ENCODE measurements at regions not wholly inside any gene's neighbourhood (a gene's known extent, or its start where the extent isn't known, plus 50 kb on each side); places are given as distances from the start of the nearest gene placed in this dataset.

DNA sequence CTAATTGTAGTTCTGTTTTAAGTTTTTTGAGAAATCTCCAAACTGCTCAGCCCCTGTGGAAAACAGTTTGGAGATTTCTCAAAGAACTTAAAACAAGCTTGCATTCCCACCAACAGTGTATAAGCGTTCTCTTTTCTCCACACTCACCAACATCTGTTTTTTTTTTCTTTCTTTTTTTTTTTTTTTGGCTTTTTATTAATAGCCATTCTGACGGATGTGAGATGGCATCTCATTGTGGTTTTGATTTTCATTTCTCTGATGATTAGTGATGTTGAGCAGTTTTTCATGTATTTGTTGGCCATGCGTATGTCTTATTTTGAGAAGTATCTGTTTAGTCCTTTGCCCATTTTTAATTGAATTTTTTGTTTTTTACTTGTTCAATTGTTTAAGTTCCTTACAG, 73.1 kb upstream of the COL8A1 start:
- DNase-seq, result no peak
- H3K4me1 ChIP-seq, result no peaks in the 10 kb centered on the region
- no peaks in the 10 kb centered on the region for H3K36me3 ChIP-seq
- no peaks in the 10 kb centered on the region for H3K27me3 ChIP-seq
- H3K27ac ChIP-seq, result no peak overlapping the region
- intact Hi-C loops (cut with DNase I; ENCODE audit: low total_unique reads), result no loop called here
- H3K9me3 ChIP-seq, result peaks cover 0 to 5% (median 0%) of the 10 kb centered on the region in 4 donors
- 77 to 85% (median 82%) methylated on average over 3 of the region's 3 CpGs for WGBS, 5 donors
- H3K4me3 ChIP-seq, result no peak overlapping the region
- no peak for TF ChIP-seq POLR2A (IDR thresholded peaks at IDR 0.05)
- TF ChIP-seq POLR2AphosphoS5 (IDR thresholded peaks at IDR 0.05), result no peak
- no peak for TF ChIP-seq EP300 (IDR thresholded peaks at IDR 0.05)
- TF ChIP-seq, protein P1, sequence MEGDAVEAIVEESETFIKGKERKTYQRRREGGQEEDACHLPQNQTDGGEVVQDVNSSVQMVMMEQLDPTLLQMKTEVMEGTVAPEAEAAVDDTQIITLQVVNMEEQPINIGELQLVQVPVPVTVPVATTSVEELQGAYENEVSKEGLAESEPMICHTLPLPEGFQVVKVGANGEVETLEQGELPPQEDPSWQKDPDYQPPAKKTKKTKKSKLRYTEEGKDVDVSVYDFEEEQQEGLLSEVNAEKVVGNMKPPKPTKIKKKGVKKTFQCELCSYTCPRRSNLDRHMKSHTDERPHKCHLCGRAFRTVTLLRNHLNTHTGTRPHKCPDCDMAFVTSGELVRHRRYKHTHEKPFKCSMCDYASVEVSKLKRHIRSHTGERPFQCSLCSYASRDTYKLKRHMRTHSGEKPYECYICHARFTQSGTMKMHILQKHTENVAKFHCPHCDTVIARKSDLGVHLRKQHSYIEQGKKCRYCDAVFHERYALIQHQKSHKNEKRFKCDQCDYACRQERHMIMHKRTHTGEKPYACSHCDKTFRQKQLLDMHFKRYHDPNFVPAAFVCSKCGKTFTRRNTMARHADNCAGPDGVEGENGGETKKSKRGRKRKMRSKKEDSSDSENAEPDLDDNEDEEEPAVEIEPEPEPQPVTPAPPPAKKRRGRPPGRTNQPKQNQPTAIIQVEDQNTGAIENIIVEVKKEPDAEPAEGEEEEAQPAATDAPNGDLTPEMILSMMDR (IDR thresholded peaks at IDR 0.05), result no peak

GRCh38 chr3:99562990-99563607, 75.3 kb upstream of the COL8A1 start:
- TF ChIP-seq POLR2AphosphoS5 (IDR thresholded peaks at IDR 0.05), result no peak
- no peak for TF ChIP-seq EP300 (IDR thresholded peaks at IDR 0.05)
- no peak for TF ChIP-seq POLR2A (IDR thresholded peaks at IDR 0.05)
- TF ChIP-seq, protein P1 (IDR thresholded peaks at IDR 0.05), result no peak
- Histone ChIP-seq H3K36me3 (no peaks in the 10 kb centered on the region), H3K27me3 (no peaks in the 10 kb centered on the region), H3K27ac (no peak overlapping the region), H3K4me3 (no peak overlapping the region), H3K4me1 (no peaks in the 10 kb centered on the region), H3K9me3 (peaks cover 0 to 5% (median 0%) of the 10 kb centered on the region in 4 donors)
- WGBS, 5 donors, result 61 to 71% (median 68%) methylated on average over 1 of the region's 1 CpG
- no peak for DNase-seq
- intact Hi-C loops (cut with DNase I; ENCODE audit: low total_unique reads), result no loop called here

DNA sequence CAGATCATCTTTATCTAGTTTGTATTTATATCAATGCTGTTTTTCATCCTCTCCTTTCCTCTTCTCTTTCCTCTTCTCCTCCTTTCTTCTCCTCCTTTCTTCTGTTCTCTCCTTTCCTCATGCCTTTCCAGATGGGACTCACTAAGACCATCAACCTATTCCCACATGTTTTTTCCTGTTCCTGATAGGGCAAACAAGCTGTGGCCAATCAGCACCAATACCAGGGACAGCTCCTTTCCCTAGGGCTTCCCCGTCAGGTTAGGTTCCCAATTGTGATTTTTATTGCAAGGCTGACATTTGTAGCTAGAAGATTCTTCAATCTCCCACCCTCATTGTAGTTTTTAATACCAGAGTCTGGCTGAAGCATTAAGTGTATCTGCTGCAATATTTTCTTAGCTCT, 76.3 kb upstream of the COL8A1 start:
- H3K36me3 ChIP-seq, result no peaks in the 10 kb centered on the region
- H3K27ac ChIP-seq, result no peak overlapping the region
- no peaks in the 10 kb centered on the region for H3K27me3 ChIP-seq
- no peak overlapping the region for H3K4me3 ChIP-seq
- WGBS, 5 donors, result 0 to 45% (median 29%) methylated on average over 1 of the region's 1 CpG
- intact Hi-C loops (cut with DNase I; ENCODE audit: low total_unique reads), result no loop called here
- H3K4me1 ChIP-seq, result no peaks in the 10 kb centered on the region
- peaks cover 0 to 5% (median 0%) of the 10 kb centered on the region in 4 donors for H3K9me3 ChIP-seq
- TF ChIP-seq, protein P1 (IDR thresholded peaks at IDR 0.05), result no peak
- TF ChIP-seq POLR2AphosphoS5 (IDR thresholded peaks at IDR 0.05) (no peak), EP300 (IDR thresholded peaks at IDR 0.05) (no peak), POLR2A (IDR thresholded peaks at IDR 0.05) (no peak)
- peak in 1 of 2 donors; percentile 38 for DNase-seq

GRCh38 chr3:99561056-99561455, 77.3 kb upstream of the COL8A1 start:
- no peak overlapping the region for H3K4me3 ChIP-seq
- WGBS, 5 donors, result 77 to 94% (median 87%) methylated on average over 3 of the region's 3 CpGs
- no peaks in the 10 kb centered on the region for H3K36me3 ChIP-seq
- no peak overlapping the region for H3K27ac ChIP-seq
- peaks cover 0 to 8% (median under 1%) of the 10 kb centered on the region in 4 donors for H3K9me3 ChIP-seq
- TF ChIP-seq POLR2A (IDR thresholded peaks at IDR 0.05) (no peak), POLR2AphosphoS5 (IDR thresholded peaks at IDR 0.05) (no peak), EP300 (IDR thresholded peaks at IDR 0.05) (no peak)
- TF ChIP-seq, protein P1 (IDR thresholded peaks at IDR 0.05), result no peak
- DNase-seq, result no peak
- no peaks in the 10 kb centered on the region for H3K4me1 ChIP-seq
- intact Hi-C loops (cut with DNase I; ENCODE audit: low total_unique reads), result no loop called here
- H3K27me3 ChIP-seq, result no peaks in the 10 kb centered on the region

Data from stomach (tissue), 8 donors.